ENCODE measurements at regions not wholly inside any gene's neighbourhood (a gene's known extent, or its start where the extent isn't known, plus 50 kb on each side); places are given as distances from the start of the nearest gene placed in this dataset.

- no peaks in the 10 kb centered on the region for H3K9me3 Mint-ChIP-seq
- H3K36me3 Mint-ChIP-seq (ENCODE audit: low read depth), result no peaks in the 10 kb centered on the region
- H3K4me3 Mint-ChIP-seq, result no peak overlapping the region
- no peak for DNase-seq
- no peak for ATAC-seq
- no peaks in the 10 kb centered on the region for H3K27me3 Mint-ChIP-seq
- no peak overlapping the region for H3K27ac Mint-ChIP-seq
- H3K4me1 Mint-ChIP-seq, result no peaks in the 10 kb centered on the region
Observed at GRCh38 chr13:44171861-44172260, 201.8 kb upstream of the SERP2 start.

GRCh38 chr13:44172281-44172810 is 201.3 kb upstream of the SERP2 start:
- Mint-ChIP-seq H3K4me1 (no peaks in the 10 kb centered on the region), H3K27ac (no peak overlapping the region), H3K36me3 (ENCODE audit: low read depth) (no peaks in the 10 kb centered on the region), H3K27me3 (no peaks in the 10 kb centered on the region), H3K9me3 (no peaks in the 10 kb centered on the region), H3K4me3 (no peak overlapping the region)
- DNase-seq (no peak), ATAC-seq (no peak)

DNA sequence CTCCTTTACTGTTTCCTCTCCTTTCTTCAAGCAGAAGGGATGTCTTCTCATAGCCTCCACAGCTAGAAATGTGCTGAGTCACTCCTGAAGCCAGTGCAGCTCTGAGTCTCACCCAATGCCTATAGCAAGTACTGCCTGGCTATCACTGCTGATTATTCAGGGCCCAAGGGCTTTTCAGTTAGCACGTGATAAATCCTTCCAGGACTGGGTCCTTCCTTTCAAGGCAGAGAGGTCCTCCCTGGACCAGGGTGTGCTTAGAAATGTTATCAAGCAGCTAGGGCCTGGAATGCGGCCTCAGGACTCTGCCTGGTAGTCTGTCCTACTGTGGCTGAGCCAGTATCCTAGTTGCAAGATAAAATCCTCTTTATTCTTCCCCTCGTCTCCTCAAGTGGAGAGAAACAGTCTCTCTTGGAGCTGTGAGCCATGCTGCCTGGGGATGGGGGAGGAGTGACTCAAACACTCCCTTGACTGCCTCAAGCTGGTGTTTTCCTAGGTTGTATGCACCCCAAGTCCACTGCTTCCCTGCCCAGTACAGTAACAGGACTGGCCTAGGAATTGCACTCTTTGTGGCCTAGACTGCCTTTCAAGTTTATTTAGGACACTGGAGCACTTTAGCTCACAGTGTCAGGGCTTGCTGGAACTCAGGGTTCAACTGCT is 198.7 kb upstream of the SERP2 start:
- H3K4me3 Mint-ChIP-seq, result no peak overlapping the region
- no peaks in the 10 kb centered on the region for H3K9me3 Mint-ChIP-seq
- peaks cover 2% of the 10 kb centered on the region for H3K27me3 Mint-ChIP-seq
- H3K36me3 Mint-ChIP-seq (ENCODE audit: low read depth), result no peaks in the 10 kb centered on the region
- H3K27ac Mint-ChIP-seq, result no peak overlapping the region
- no peaks in the 10 kb centered on the region for H3K4me1 Mint-ChIP-seq
- ATAC-seq (no peak), DNase-seq (no peak)

- no peaks in the 10 kb centered on the region for H3K9me3 Mint-ChIP-seq
- DNase-seq, result no peak
- no peaks in the 10 kb centered on the region for H3K4me1 Mint-ChIP-seq
- peaks cover 2% of the 10 kb centered on the region for H3K27me3 Mint-ChIP-seq
- ATAC-seq, result no peak
- no peak overlapping the region for H3K4me3 Mint-ChIP-seq
- H3K36me3 Mint-ChIP-seq (ENCODE audit: low read depth), result no peaks in the 10 kb centered on the region
- no peak overlapping the region for H3K27ac Mint-ChIP-seq
Observed at GRCh38 chr13:44176173-44176572, 197.5 kb upstream of the SERP2 start.

- no peaks in the 10 kb centered on the region for H3K36me3 Mint-ChIP-seq (ENCODE audit: low read depth)
- no peak overlapping the region for H3K27ac Mint-ChIP-seq
- peaks cover 5% of the 10 kb centered on the region for H3K9me3 Mint-ChIP-seq
- ATAC-seq (no peak), DNase-seq (no peak)
- H3K4me1 Mint-ChIP-seq, result no peaks in the 10 kb centered on the region
- peaks cover 2% of the 10 kb centered on the region for H3K27me3 Mint-ChIP-seq
- no peak overlapping the region for H3K4me3 Mint-ChIP-seq
Observed at GRCh38 chr13:44180876-44181536, 192.6 kb upstream of the SERP2 start.

DNA sequence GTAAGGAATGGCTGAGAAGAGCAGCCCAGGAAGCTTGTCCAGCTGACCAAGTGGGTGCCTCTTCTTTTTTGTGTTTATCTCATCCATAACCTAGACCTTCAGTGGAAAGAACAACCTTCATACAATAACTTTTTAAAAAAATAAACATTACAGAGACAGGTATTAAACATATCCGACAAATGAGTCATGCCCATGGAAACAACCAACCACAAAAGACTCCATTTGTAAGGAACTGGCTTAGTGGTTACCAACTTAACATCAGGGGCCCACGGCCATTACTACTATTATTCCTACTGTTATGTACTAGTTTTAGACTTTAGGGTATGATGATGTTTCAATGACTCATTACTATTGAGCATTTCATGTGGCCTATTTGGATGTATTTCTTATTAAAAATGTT is 191.7 kb upstream of the SERP2 start:
- no peak for ATAC-seq
- Mint-ChIP-seq H3K27ac (no peak overlapping the region), H3K4me1 (no peaks in the 10 kb centered on the region), H3K36me3 (ENCODE audit: low read depth) (no peaks in the 10 kb centered on the region), H3K9me3 (peaks cover 5% of the 10 kb centered on the region), H3K27me3 (peaks cover 2% of the 10 kb centered on the region), H3K4me3 (no peak overlapping the region)
- DNase-seq, result no peak

GRCh38 chr13:44184740-44185139 is 188.9 kb upstream of the SERP2 start:
- H3K27ac Mint-ChIP-seq, result no peak overlapping the region

GRCh38 chr13:44188257-44188656 is 185.4 kb upstream of the SERP2 start:
- Mint-ChIP-seq H3K4me3 (no peak overlapping the region), H3K4me1 (peaks cover 8% of the 10 kb centered on the region), H3K36me3 (ENCODE audit: low read depth) (no peaks in the 10 kb centered on the region), H3K9me3 (peaks cover 5% of the 10 kb centered on the region), H3K27ac (no peak overlapping the region), H3K27me3 (peaks cover 10% of the 10 kb centered on the region)
- DNase-seq (no peak), ATAC-seq (no peak)

More at GRCh38 chr13:44184740-44185139, 188.9 kb upstream of the SERP2 start:
- H3K4me1 Mint-ChIP-seq, result no peaks in the 10 kb centered on the region
- peaks cover 5% of the 10 kb centered on the region for H3K9me3 Mint-ChIP-seq
- no peak for DNase-seq
- H3K4me3 Mint-ChIP-seq, result no peak overlapping the region
- H3K36me3 Mint-ChIP-seq (ENCODE audit: low read depth), result no peaks in the 10 kb centered on the region
- peaks cover 2% of the 10 kb centered on the region for H3K27me3 Mint-ChIP-seq
- ATAC-seq, result no peak

GRCh38 chr13:44189085-44189484 is 184.5 kb upstream of the SERP2 start:
- no peak for ATAC-seq
- Mint-ChIP-seq H3K27me3 (peaks cover 12% of the 10 kb centered on the region), H3K9me3 (peaks cover 5% of the 10 kb centered on the region), H3K4me1 (peaks cover 8% of the 10 kb centered on the region), H3K4me3 (no peak overlapping the region), H3K36me3 (ENCODE audit: low read depth) (no peaks in the 10 kb centered on the region), H3K27ac (no peak overlapping the region)
- DNase-seq, result no peak

- DNase-seq (no peak), ATAC-seq (no peak)
- H3K36me3 Mint-ChIP-seq (ENCODE audit: low read depth), result no peaks in the 10 kb centered on the region
- peaks cover 18% of the 10 kb centered on the region for H3K27me3 Mint-ChIP-seq
- no peak overlapping the region for H3K27ac Mint-ChIP-seq
- no peaks in the 10 kb centered on the region for H3K9me3 Mint-ChIP-seq
- H3K4me3 Mint-ChIP-seq, result no peak overlapping the region
- peaks cover 19% of the 10 kb centered on the region for H3K4me1 Mint-ChIP-seq
Observed at GRCh38 chr13:44191103-44191502, 182.5 kb upstream of the SERP2 start.

- peak overlapping the region; percentile 15 for H3K27ac Mint-ChIP-seq
- H3K4me1 Mint-ChIP-seq, result peaks cover 23% of the 10 kb centered on the region
- H3K27me3 Mint-ChIP-seq, result peaks cover 20% of the 10 kb centered on the region
- no peaks in the 10 kb centered on the region for H3K9me3 Mint-ChIP-seq
- H3K4me3 Mint-ChIP-seq, result no peak overlapping the region
- no peaks in the 10 kb centered on the region for H3K36me3 Mint-ChIP-seq (ENCODE audit: low read depth)
- peak; percentile 21 for DNase-seq
- ATAC-seq, result peak; percentile 63
Observed at GRCh38 chr13:44191504-44192171, 182.0 kb upstream of the SERP2 start.

DNA sequence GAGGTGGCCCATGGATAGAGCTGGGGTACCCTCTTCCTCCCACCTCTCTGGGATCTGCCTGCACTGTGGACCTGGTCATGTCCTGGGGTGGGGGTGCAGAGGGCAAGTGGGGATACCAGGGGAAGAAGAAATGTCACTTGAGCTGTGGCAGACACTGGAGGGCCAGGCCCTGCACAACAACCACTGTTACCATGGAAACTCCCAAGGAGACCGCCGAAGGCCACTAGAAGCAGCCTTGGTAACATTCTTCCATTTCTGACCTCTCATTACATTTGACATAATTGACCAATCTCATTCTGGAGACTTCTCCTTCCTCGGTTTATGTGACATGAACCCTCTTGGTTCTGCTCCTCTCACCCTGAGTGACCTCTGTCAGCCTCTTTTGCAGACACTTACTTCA is 179.9 kb upstream of the SERP2 start:
- ATAC-seq, result no peak
- no peak overlapping the region for H3K27ac Mint-ChIP-seq
- peaks cover 43% of the 10 kb centered on the region for H3K4me1 Mint-ChIP-seq
- no peaks in the 10 kb centered on the region for H3K36me3 Mint-ChIP-seq (ENCODE audit: low read depth)
- no peak overlapping the region for H3K4me3 Mint-ChIP-seq
- no peak for DNase-seq
- peaks cover 24% of the 10 kb centered on the region for H3K27me3 Mint-ChIP-seq
- H3K9me3 Mint-ChIP-seq, result no peaks in the 10 kb centered on the region

DNA sequence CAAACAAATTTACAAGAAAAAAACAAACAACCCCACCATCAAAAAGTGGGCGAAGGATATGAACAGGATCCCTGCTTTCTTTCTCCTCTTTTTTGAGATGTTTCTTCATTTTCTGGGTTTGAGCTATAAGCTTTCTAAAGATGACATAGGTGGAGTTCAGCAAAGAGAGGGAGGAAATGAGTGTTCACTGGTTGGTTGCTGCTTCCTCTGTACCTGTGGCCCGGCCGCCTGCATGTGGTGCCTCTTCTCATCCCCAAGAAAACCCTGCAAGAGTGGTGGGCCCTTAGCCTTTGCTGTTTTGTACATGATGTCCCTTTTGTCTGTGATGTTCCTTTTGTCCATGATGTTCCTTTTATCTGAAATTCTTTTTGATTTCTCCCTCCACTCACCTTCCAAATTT is 178.4 kb upstream of the SERP2 start:
- H3K27me3 Mint-ChIP-seq, result peaks cover 29% of the 10 kb centered on the region
- H3K9me3 Mint-ChIP-seq, result no peaks in the 10 kb centered on the region
- ATAC-seq (no peak), DNase-seq (no peak)
- no peaks in the 10 kb centered on the region for H3K36me3 Mint-ChIP-seq (ENCODE audit: low read depth)
- peaks cover 45% of the 10 kb centered on the region for H3K4me1 Mint-ChIP-seq
- H3K4me3 Mint-ChIP-seq, result no peak overlapping the region
- no peak overlapping the region for H3K27ac Mint-ChIP-seq

DNA sequence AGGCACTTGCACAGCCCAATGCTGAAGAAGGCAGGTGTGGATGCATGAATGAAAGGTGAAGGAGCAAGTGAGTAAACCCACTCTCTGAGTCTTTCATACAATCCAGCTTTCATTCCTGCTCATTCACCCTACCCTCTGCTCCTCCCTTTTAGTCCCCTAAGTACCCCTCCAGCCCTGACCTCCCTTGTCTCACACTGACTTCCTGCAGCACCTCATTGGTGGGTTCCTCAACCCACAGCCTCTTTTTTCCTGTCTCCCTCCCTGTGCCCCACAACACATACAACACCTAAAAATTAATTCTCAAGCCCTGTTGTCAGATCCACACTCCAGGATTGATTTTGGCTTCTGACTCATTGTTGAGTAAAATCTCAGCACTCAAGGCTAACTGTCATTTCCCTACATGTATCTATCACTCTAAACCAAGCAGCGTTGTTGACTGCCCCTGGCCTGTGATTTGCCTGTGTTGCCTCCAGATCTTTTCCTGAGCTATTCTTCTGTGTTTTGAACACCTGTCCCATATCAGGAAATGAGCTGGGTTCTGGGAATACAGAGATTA is 177.3 kb upstream of the SERP2 start:
- no peak overlapping the region for H3K4me3 Mint-ChIP-seq
- peaks cover 34% of the 10 kb centered on the region for H3K27me3 Mint-ChIP-seq
- no peaks in the 10 kb centered on the region for H3K9me3 Mint-ChIP-seq
- H3K27ac Mint-ChIP-seq, result no peak overlapping the region
- H3K4me1 Mint-ChIP-seq, result peaks cover 45% of the 10 kb centered on the region
- no peaks in the 10 kb centered on the region for H3K36me3 Mint-ChIP-seq (ENCODE audit: low read depth)
- DNase-seq (no peak), ATAC-seq (no peak)

Data from activated naive CD8-positive, alpha-beta T cell treated with anti-CD3 and anti-CD28 coated beads, Interleukin-2, amount 50 U/mL, for 24 hours (primary cell).